SK-N-SH (cell line): ENCODE measurements at regions not wholly inside any gene's neighbourhood (a gene's known extent, or its start where the extent isn't known, plus 50 kb on each side); places are given as distances from the start of the nearest gene placed in this dataset.

Experiments used
- CTCF ChIA-PET: fragments of 300-600, 350-600 bp; formaldehyde crosslinking; extraction: SDS; loops from one replicate; lab custom pipeline; 2021; lab: Yijun Ruan, JAX
- POLR2A ChIA-PET: fragments of 350-600 bp; sonication (Branson Sonifier 250); formaldehyde crosslinking; extraction: SDS; loops from one replicate; lab custom pipeline; 2020; ENCODE audit warnings: antibody characterized with exemption, inconsistent platforms; lab: Yijun Ruan, JAX
- DNase-seq: peaks from one replicate; pipeline ENCODE4 v3.0.0; 2012
- H2AFZ ChIP-seq: fragments of 200-600 bp; sonication (generic); 2 replicates; pipeline ENCODE4 v1.8.1; 2016; ENCODE audit warnings: antibody characterized with exemption, mild to moderate bottlenecking, low read depth
- H3F3A ChIP-seq: fragments of 200-600 bp; sonication (generic); replicated peaks from 2 replicates; pipeline ENCODE3; 2016; ENCODE audit warnings: antibody characterized with exemption, mild to moderate bottlenecking; ENCODE audit not compliant: insufficient read depth
- H3K27ac ChIP-seq, 2 experiments: fragments of 200-500 bp in 1 of 2; fragments of 200-600 bp in 1 of 2; sonication (Bioruptor generic) in 1 of 2; sonication (generic), shearing (Covaris generic) in 1 of 2; 2 replicates each; pipeline versions ENCODE4 v1.5.1 to v1.6.1; 2014 to 2016; ENCODE audit warnings: low read depth in 2 of 2, inconsistent platforms in 1 of 2, low read length in 1 of 2, mild to moderate bottlenecking in 1 of 2, mixed read lengths in 1 of 2
- H3K27me3 ChIP-seq: fragments of 200-600 bp; sonication (generic), shearing (Covaris generic); 2 replicates; pipeline ENCODE4 v1.6.1; 2016; ENCODE audit warnings: mixed run types; ENCODE audit not compliant: insufficient read depth
- H3K36me3 ChIP-seq, 2 experiments: fragments of 200-500 bp in 1 of 2; fragments of 200-600 bp in 1 of 2; sonication (Bioruptor generic) in 1 of 2; sonication (generic) in 1 of 2; replicated peaks in 1 of 2; 2 replicates each; pipeline versions ENCODE3 to v1.5.1; 2014 to 2016; ENCODE audit warnings: low read length in 1 of 2, mild to moderate bottlenecking in 1 of 2; ENCODE audit not compliant: insufficient read depth in 2 of 2, control insufficient read depth in 1 of 2
- H3K4me1 ChIP-seq, 2 experiments: fragments of 200-500 bp in 1 of 2; fragments of 200-600 bp in 1 of 2; sonication (Bioruptor generic) in 1 of 2; sonication (generic), shearing (Covaris generic) in 1 of 2; 2 replicates each; pipeline versions ENCODE4 v1.5.1 to v1.6.1; 2014 to 2016; ENCODE audit warnings: low read depth in 1 of 2, low read length in 1 of 2, mixed run types in 1 of 2; ENCODE audit not compliant: insufficient read depth in 2 of 2, control insufficient read depth in 1 of 2
- H3K4me2 ChIP-seq: fragments of 200-600 bp; sonication (generic), shearing (Covaris generic); 2 replicates; pipeline ENCODE4 v1.6.1; 2017; ENCODE audit warnings: mixed run types
- H3K4me3 ChIP-seq, 2 experiments: fragments of 200-500 bp in 1 of 2; fragments of 200-600 bp in 1 of 2; sonication (Bioruptor generic) in 1 of 2; sonication (generic), shearing (Covaris generic) in 1 of 2; 2 replicates each; pipeline versions ENCODE4 v1.5.1 to v1.8.1; 2014 to 2016; ENCODE audit warnings: low read depth in 2 of 2, inconsistent platforms in 1 of 2, low read length in 1 of 2, mild to moderate bottlenecking in 1 of 2, mixed read lengths in 1 of 2, moderate library complexity in 1 of 2
- H3K79me2 ChIP-seq: fragments of 200-600 bp; sonication (generic); 2 replicates; pipeline ENCODE4 v1.8.1; 2017; ENCODE audit warnings: mild to moderate bottlenecking; ENCODE audit not compliant: insufficient read depth
- H3K9ac ChIP-seq: fragments of 200-600 bp; sonication (generic); 2 replicates; pipeline ENCODE4 v1.6.1; 2017; ENCODE audit warnings: mixed run types
- H3K9me2 ChIP-seq: fragments of 200-600 bp; sonication (generic); 2 replicates; pipeline ENCODE4 v1.6.1; 2017; ENCODE audit warnings: mixed run types
- H3K9me3 ChIP-seq: fragments of 200-600 bp; sonication (generic); 2 replicates; pipeline ENCODE4 v1.6.1; 2017; ENCODE audit warnings: mixed run types, mild to moderate bottlenecking, moderate library complexity
- H4K20me1 ChIP-seq: fragments of 200-600 bp; sonication (generic); 2 replicates; pipeline ENCODE4 v1.6.1; 2017; ENCODE audit warnings: mild to moderate bottlenecking, mixed run types; ENCODE audit not compliant: insufficient read depth
- EP300 ChIP-seq, 2 experiments: IDR thresholded peaks; 2 replicates each; pipeline versions ENCODE4 v1.4.0 to v1.6.1; 2012; ENCODE audit warnings: borderline replicate concordance in 1 of 2, low read depth in 1 of 2, low read length in 1 of 2
- EZH2phosphoT487 ChIP-seq: fragments of 200-600 bp; sonication (generic); IDR thresholded peaks from 2 replicates; pipeline ENCODE4 v1.6.1; 2017; ENCODE audit warnings: low read depth, mixed run types, mild to moderate bottlenecking, antibody characterized with exemption, moderate library complexity, borderline replicate concordance
- FOSL2 ChIP-seq: IDR thresholded peaks from 2 replicates; pipeline ENCODE4 v1.4.0; 2012; ENCODE audit warnings: low read depth, mild to moderate bottlenecking, moderate library complexity, borderline replicate concordance
- FOXJ3 ChIP-seq: sonication (generic); formaldehyde crosslinking; IDR thresholded peaks from 2 replicates; pipeline ENCODE4 v1.5.1; 2020; ENCODE audit warnings: mild to moderate bottlenecking, missing genetic modification reagents
- GATA2 ChIP-seq: sonication (generic); formaldehyde crosslinking; IDR thresholded peaks from 2 replicates; pipeline ENCODE4 v1.5.0; 2020; ENCODE audit warnings: mild to moderate bottlenecking, missing genetic modification reagents
- JUND ChIP-seq: IDR thresholded peaks from 2 replicates; pipeline ENCODE4 v1.4.0; 2012
- NFIC ChIP-seq: IDR thresholded peaks from 2 replicates; pipeline ENCODE4 v1.4.0; 2012; ENCODE audit warnings: borderline replicate concordance
- POLR2AphosphoS5 ChIP-seq: IDR thresholded peaks from 2 replicates; pipeline ENCODE4 v1.6.1; 2012; ENCODE audit warnings: low read depth, low read length
- RAD21 ChIP-seq: IDR thresholded peaks from 2 replicates; pipeline ENCODE4 v1.6.1; 2012; ENCODE audit warnings: mild to moderate bottlenecking, low read length
- RCOR1 ChIP-seq: fragments of 150-350 bp; IDR thresholded peaks from 2 replicates; pipeline ENCODE4 v1.6.1; 2017; ENCODE audit warnings: antibody characterized with exemption, low read length
- RFX5 ChIP-seq: IDR thresholded peaks from 2 replicates; pipeline ENCODE4 v1.6.1; 2012; ENCODE audit warnings: mild to moderate bottlenecking, improper control_type of control experiment, low read length
- TAF1 ChIP-seq: IDR thresholded peaks from 2 replicates; pipeline ENCODE4 v1.6.1; 2012; ENCODE audit warnings: low read depth, mild to moderate bottlenecking, low read length, moderate library complexity, borderline replicate concordance
- TEAD4 ChIP-seq: IDR thresholded peaks from 2 replicates; pipeline ENCODE4 v1.4.0; 2012; ENCODE audit warnings: mild to moderate bottlenecking, borderline replicate concordance; ENCODE audit not compliant: insufficient read depth
- WGBS: methylation state at CpG from one replicate; pipeline ENCODE4 v1.1.6; 2017; ENCODE audit warnings: low lambda C conversion rate; 5-methylcytosine and 5-hydroxymethylcytosine counted together
- TF ChIP-seq, protein P1 (sequence below): IDR thresholded peaks from 2 replicates; pipeline ENCODE4 v1.4.0; 2012; ENCODE audit warnings: low read depth, borderline replicate concordance
- TF ChIP-seq, protein P2 (sequence below): IDR thresholded peaks from 2 replicates; pipeline ENCODE4 v1.4.0; 2012; ENCODE audit warnings: low read depth, borderline replicate concordance
- TF ChIP-seq, protein P3 (sequence below): IDR thresholded peaks from 2 replicates; pipeline ENCODE4; 2012
- TF ChIP-seq, protein P4 (sequence below): fragments of 200-600 bp; sonication (generic); IDR thresholded peaks from 2 replicates; pipeline ENCODE4 v1.6.1; 2017; ENCODE audit warnings: antibody characterized with exemption, mild to moderate bottlenecking, moderate library complexity
- TF ChIP-seq, protein P5 (sequence below): fragments of 150-350 bp; IDR thresholded peaks from 2 replicates; pipeline ENCODE4 v1.6.1; 2017; ENCODE audit warnings: antibody characterized with exemption, low read length, low read depth, borderline replicate concordance

DNA sequence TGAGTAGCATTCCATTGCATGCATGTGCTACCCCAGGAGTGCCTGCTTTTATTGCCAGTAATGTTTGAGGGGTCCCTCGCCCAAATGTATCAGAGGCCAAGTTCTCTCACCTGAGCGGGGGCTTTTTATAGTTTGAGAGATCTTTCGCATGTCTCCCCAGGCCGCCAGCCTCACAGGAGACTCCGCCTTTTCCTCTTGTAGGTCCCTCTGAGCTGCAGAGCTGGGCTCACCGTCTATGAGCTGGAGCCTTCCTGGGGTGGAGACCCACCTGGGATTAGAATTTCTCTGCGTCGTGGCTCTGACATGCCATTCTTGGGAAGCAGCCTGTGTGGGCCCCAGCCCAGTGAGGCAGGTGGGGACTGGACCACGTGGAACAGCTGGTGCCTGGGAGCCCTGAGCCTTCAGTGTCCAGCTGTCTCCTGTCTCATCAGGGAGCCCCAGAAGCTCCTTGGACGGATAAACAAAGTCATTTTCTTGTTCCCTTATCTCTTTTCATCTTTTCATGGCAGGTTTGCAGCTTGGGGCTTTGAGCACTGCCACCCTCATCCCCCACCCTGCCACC is 261.7 kb upstream of the CRY1 start (continued):
- TF ChIP-seq, protein P1, sequence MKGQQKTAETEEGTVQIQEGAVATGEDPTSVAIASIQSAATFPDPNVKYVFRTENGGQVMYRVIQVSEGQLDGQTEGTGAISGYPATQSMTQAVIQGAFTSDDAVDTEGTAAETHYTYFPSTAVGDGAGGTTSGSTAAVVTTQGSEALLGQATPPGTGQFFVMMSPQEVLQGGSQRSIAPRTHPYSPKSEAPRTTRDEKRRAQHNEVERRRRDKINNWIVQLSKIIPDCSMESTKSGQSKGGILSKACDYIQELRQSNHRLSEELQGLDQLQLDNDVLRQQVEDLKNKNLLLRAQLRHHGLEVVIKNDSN, result no peak

DNA sequence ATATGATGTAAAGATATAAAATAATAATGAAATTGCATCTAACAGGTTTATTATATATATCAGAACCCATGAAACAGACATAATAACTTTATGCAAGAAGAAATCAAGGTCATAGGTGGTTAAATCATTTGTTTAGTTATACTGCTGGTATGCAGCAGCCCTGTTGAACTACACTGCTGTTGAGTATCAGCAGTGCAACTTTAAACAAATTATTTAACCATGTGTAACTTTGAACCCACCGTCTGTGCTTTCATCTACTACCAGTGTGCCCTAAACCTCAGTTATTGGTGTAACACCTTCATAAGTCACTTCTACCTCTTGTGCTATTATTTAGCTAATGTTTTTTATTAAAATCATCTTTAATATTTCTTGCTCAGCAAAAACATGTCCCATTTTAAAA is 262.3 kb upstream of the CRY1 start:
- ChIA-PET POLR2A (no interaction called here), CTCF (interaction anchor here (1.2 to 2.3 kb wide), 6 partner anchors 13 to 263 kb away, joined by 3 to 10 read pairs (median 4); no protein-coding TSS in a partner anchor)
- H4K20me1 ChIP-seq, result no peaks in the 10 kb centered on the region
- H3K4me1 ChIP-seq, result peaks cover 0 to 3% of the 10 kb centered on the region in 2 experiments; a peak in 1 of 4 replicates
- no peaks in the 10 kb centered on the region for H3K9me2 ChIP-seq
- no peak overlapping the region for H2AFZ ChIP-seq
- WGBS, result 39% methylated on average over 1 of the region's 1 CpG
- DNase-seq, result no peak
- TF ChIP-seq RCOR1 (no peak), TAF1 (no peak), POLR2AphosphoS5 (no peak), RFX5 (no peak), FOXJ3 (CRISPR knock-in tag) (no peak), EP300 (IDR thresholded peaks at IDR 0.05; ENCODE audit: borderline replicate concordance in 1 of 2, low read depth in 1 of 2, low read length in 1 of 2) (no peak), EZH2phosphoT487 (no peak), GATA2 (CRISPR knock-in tag) (no peak), JUND (no peak)
- TF ChIP-seq, protein P2, sequence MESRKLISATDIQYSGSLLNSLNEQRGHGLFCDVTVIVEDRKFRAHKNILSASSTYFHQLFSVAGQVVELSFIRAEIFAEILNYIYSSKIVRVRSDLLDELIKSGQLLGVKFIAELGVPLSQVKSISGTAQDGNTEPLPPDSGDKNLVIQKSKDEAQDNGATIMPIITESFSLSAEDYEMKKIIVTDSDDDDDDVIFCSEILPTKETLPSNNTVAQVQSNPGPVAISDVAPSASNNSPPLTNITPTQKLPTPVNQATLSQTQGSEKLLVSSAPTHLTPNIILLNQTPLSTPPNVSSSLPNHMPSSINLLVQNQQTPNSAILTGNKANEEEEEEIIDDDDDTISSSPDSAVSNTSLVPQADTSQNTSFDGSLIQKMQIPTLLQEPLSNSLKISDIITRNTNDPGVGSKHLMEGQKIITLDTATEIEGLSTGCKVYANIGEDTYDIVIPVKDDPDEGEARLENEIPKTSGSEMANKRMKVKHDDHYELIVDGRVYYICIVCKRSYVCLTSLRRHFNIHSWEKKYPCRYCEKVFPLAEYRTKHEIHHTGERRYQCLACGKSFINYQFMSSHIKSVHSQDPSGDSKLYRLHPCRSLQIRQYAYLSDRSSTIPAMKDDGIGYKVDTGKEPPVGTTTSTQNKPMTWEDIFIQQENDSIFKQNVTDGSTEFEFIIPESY, result no peak
- H3K79me2 ChIP-seq, result no peaks in the 10 kb centered on the region
- no peak overlapping the region for H3K4me3 ChIP-seq
- no peak overlapping the region for H3K4me2 ChIP-seq
- H3K9ac ChIP-seq, result no peak overlapping the region
- H3K27me3 ChIP-seq, result no peaks in the 10 kb centered on the region
- no peaks in the 10 kb centered on the region for H3K36me3 ChIP-seq
- H3K27ac ChIP-seq, result no peak overlapping the region
- no peaks in the 10 kb centered on the region for H3K9me3 ChIP-seq
- no peaks in the 10 kb centered on the region for H3F3A ChIP-seq

DNA sequence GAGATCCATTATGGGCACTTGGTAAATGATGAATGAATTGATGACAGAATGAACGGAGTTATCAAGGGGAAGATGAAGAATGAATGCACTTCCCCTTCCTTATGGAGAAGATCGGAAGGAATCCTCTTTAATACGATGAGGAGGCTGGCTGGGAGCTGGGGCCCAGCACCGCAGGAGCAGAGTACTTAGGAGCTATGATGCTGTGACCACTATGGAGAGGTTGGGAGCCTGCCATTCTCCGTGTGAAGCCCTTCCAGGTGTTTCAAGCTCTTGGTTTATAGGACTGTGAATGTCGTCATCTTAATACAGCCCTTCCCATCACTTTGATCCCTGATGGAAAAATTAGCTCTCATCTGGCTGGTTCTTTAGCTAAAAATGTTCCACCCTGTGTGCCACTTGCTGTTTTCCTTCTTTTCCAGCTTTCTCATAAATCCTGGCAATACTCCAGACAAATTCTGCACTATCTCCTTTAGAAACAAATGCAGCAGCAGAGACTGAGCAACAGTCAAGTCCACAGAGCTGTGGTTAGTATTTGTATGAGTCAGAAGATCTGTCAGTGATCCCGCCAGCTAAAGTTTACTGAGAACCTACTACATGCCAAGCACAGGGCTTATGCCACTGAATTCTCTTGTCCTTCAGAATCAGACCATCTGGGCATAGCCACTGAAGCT is 263.1 kb upstream of the CRY1 start:
- DNase-seq, result no peak
- Histone ChIP-seq H3K4me3 (no peak overlapping the region), H3K9ac (no peak overlapping the region), H2AFZ (no peak overlapping the region), H3K36me3 (no peaks in the 10 kb centered on the region), H3K9me3 (no peaks in the 10 kb centered on the region), H3K4me2 (no peak overlapping the region), H3F3A (no peaks in the 10 kb centered on the region), H3K27ac (no peak overlapping the region), H4K20me1 (no peaks in the 10 kb centered on the region), H3K27me3 (no peaks in the 10 kb centered on the region), H3K4me1 (peaks cover 0 to 3% of the 10 kb centered on the region in 2 experiments; a peak in 1 of 4 replicates), H3K9me2 (no peaks in the 10 kb centered on the region), H3K79me2 (no peaks in the 10 kb centered on the region)
- ChIA-PET POLR2A (no interaction called here), CTCF (interaction anchor here (1.2 to 2.3 kb wide), 6 partner anchors 14 to 264 kb away, joined by 3 to 10 read pairs (median 4); no protein-coding TSS in a partner anchor)
- 67% methylated on average over 7 of the region's 7 CpGs for WGBS
- TF ChIP-seq, protein P3, sequence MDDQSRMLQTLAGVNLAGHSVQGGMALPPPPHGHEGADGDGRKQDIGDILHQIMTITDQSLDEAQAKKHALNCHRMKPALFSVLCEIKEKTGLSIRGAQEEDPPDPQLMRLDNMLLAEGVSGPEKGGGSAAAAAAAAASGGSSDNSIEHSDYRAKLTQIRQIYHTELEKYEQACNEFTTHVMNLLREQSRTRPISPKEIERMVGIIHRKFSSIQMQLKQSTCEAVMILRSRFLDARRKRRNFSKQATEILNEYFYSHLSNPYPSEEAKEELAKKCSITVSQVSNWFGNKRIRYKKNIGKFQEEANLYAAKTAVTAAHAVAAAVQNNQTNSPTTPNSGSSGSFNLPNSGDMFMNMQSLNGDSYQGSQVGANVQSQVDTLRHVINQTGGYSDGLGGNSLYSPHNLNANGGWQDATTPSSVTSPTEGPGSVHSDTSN, result peak; percentile 17; the same call in 1 of the 2 replicates
- TF ChIP-seq NFIC (peak; percentile 31; the same call in 1 of the 2 replicates), TEAD4 (no peak), FOSL2 (peak; percentile 31; the same call in 1 of the 2 replicates), RAD21 (no peak), RCOR1 (no peak), JUND (0 out of 2 replicates have a peak, but pooled peaks have one; percentile 20), FOXJ3 (CRISPR knock-in tag) (no peak)
- TF ChIP-seq, protein P4, sequence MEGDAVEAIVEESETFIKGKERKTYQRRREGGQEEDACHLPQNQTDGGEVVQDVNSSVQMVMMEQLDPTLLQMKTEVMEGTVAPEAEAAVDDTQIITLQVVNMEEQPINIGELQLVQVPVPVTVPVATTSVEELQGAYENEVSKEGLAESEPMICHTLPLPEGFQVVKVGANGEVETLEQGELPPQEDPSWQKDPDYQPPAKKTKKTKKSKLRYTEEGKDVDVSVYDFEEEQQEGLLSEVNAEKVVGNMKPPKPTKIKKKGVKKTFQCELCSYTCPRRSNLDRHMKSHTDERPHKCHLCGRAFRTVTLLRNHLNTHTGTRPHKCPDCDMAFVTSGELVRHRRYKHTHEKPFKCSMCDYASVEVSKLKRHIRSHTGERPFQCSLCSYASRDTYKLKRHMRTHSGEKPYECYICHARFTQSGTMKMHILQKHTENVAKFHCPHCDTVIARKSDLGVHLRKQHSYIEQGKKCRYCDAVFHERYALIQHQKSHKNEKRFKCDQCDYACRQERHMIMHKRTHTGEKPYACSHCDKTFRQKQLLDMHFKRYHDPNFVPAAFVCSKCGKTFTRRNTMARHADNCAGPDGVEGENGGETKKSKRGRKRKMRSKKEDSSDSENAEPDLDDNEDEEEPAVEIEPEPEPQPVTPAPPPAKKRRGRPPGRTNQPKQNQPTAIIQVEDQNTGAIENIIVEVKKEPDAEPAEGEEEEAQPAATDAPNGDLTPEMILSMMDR, result no peak
- TF ChIP-seq, protein P5, sequence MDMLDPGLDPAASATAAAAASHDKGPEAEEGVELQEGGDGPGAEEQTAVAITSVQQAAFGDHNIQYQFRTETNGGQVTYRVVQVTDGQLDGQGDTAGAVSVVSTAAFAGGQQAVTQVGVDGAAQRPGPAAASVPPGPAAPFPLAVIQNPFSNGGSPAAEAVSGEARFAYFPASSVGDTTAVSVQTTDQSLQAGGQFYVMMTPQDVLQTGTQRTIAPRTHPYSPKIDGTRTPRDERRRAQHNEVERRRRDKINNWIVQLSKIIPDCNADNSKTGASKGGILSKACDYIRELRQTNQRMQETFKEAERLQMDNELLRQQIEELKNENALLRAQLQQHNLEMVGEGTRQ, result no peak
